Right atrium auricular region (tissue), 2 donors: ENCODE measurements at regions not wholly inside any gene's neighbourhood (a gene's known extent, or its start where the extent isn't known, plus 50 kb on each side); places are given as distances from the start of the nearest gene placed in this dataset.

Experiments
- DNase-seq: peaks from one replicate; pipeline ENCODE4 v3.0.0-alpha.2; 2019; ENCODE audit warnings: low spot score
- H3K27ac ChIP-seq, 2 donors: fragments of 200-600 bp; sonication (generic); 1 replicate in 1 of 2; 2 replicates in 1 of 2; pipeline ENCODE4 v1.5.1; 2016 to 2019
- H3K27me3 ChIP-seq, 2 donors: fragments of 200-600 bp; sonication (generic); one replicate each; pipeline versions ENCODE4 v1.5.1 to v1.6.0; 2017 to 2019
- H3K36me3 ChIP-seq: fragments of 200-600 bp; sonication (generic); one replicate; pipeline ENCODE4 v1.5.1; 2016
- H3K4me1 ChIP-seq, 2 donors: fragments of 200-600 bp; sonication (generic); one replicate each; pipeline versions ENCODE4 v1.5.1 to v1.6.0; 2017 to 2019
- H3K4me3 ChIP-seq, 2 donors: fragments of 200-600 bp; sonication (generic); 1 replicate in 1 of 2; 2 replicates in 1 of 2; pipeline ENCODE4 v1.5.1; 2017 to 2019; ENCODE audit warnings: mild to moderate bottlenecking in 1 of 2, moderate library complexity in 1 of 2
- H3K9me3 ChIP-seq, 2 donors: fragments of 200-600 bp; sonication (generic); one replicate each; pipeline ENCODE4 v1.5.1; 2019
- CTCF ChIP-seq, 2 donors: fragments of 200-600 bp; sonication (generic); IDR thresholded peaks; one replicate each; pipeline ENCODE4 v1.5.1; 2019; ENCODE audit warnings: antibody characterized with exemption in 2 of 2

GRCh38 chr9:135290086-135290485 is 189.5 kb upstream of the PPP1R26 start:
- no peaks in the 10 kb centered on the region for H3K27me3 ChIP-seq

GRCh38 chr9:135290566-135290965 is 189.0 kb upstream of the PPP1R26 start:
- TF ChIP-seq CTCF (IDR thresholded peaks at IDR 0.05): no peak
- DNase-seq: no peak
- no peak overlapping the region for H3K27ac ChIP-seq
- peaks cover 0 to 7% of the 10 kb centered on the region in 2 donors for H3K4me1 ChIP-seq
- H3K9me3 ChIP-seq: no peaks in the 10 kb centered on the region
- H3K27me3 ChIP-seq: no peaks in the 10 kb centered on the region
- no peak overlapping the region for H3K4me3 ChIP-seq
- H3K36me3 ChIP-seq: no peaks in the 10 kb centered on the region

More at GRCh38 chr9:135290086-135290485, 189.5 kb upstream of the PPP1R26 start:
- no peaks in the 10 kb centered on the region for H3K9me3 ChIP-seq
- TF ChIP-seq CTCF (IDR thresholded peaks at IDR 0.05): no peak
- peaks cover 0 to 7% of the 10 kb centered on the region in 2 donors for H3K4me1 ChIP-seq
- H3K4me3 ChIP-seq: no peak overlapping the region
- H3K27ac ChIP-seq: peak overlapping the region in 1 of 2 donors; percentile 42
- H3K36me3 ChIP-seq: no peaks in the 10 kb centered on the region
- no peak for DNase-seq

- DNase-seq: no peak
- no peaks in the 10 kb centered on the region for H3K27me3 ChIP-seq
- TF ChIP-seq CTCF (IDR thresholded peaks at IDR 0.05): no peak
- H3K36me3 ChIP-seq: no peaks in the 10 kb centered on the region
- no peaks in the 10 kb centered on the region for H3K9me3 ChIP-seq
- H3K27ac ChIP-seq: no peak overlapping the region
- H3K4me1 ChIP-seq: peaks cover 0 to 7% of the 10 kb centered on the region in 2 donors
- no peak overlapping the region for H3K4me3 ChIP-seq
These were observed 188.4 kb upstream of the PPP1R26 start for GRCh38 chr9:135291165-135291564.

GRCh38 chr9:135294836-135295235 is 184.7 kb upstream of the PPP1R26 start:
- H3K27ac ChIP-seq: no peak overlapping the region
- no peaks in the 10 kb centered on the region for H3K36me3 ChIP-seq
- H3K27me3 ChIP-seq: no peaks in the 10 kb centered on the region
- H3K4me1 ChIP-seq: peaks cover 0 to under 1% of the 10 kb centered on the region in 2 donors
- TF ChIP-seq CTCF (IDR thresholded peaks at IDR 0.05): no peak
- H3K4me3 ChIP-seq: no peak overlapping the region
- H3K9me3 ChIP-seq: no peaks in the 10 kb centered on the region
- no peak for DNase-seq

- no peak overlapping the region for H3K27ac ChIP-seq
- no peaks in the 10 kb centered on the region for H3K4me1 ChIP-seq
- DNase-seq: no peak
- H3K4me3 ChIP-seq: no peak overlapping the region
- H3K27me3 ChIP-seq: no peaks in the 10 kb centered on the region
- H3K36me3 ChIP-seq: no peaks in the 10 kb centered on the region
- H3K9me3 ChIP-seq: no peaks in the 10 kb centered on the region
- no peak for TF ChIP-seq CTCF (IDR thresholded peaks at IDR 0.05)
These were observed 183.9 kb upstream of the PPP1R26 start for GRCh38 chr9:135295551-135296300.
